OCI-LY3 (cell line): ENCODE measurements at regions not wholly inside any gene's neighbourhood (a gene's known extent, or its start where the extent isn't known, plus 50 kb on each side); places are given as distances from the start of the nearest gene placed in this dataset.

ENCODE experiments used
- H2AFZ ChIP-seq: fragments of 200-600, 300-600 bp; shearing (Covaris generic); 2 replicates; pipeline ENCODE4 v1.6.0; 2014; ENCODE audit warnings: antibody characterized with exemption, low read depth, low read length
- H3K27ac ChIP-seq: fragments of 200-600, 300-600 bp; sonication (generic); 2 replicates; pipeline ENCODE4 v1.5.1; 2014; ENCODE audit warnings: mild to moderate bottlenecking, low read length, moderate library complexity, mixed read lengths
- H3K27me3 ChIP-seq: fragments of 200-600, 300-600 bp; sonication (generic); 2 replicates; pipeline ENCODE4 v1.6.1; 2014; ENCODE audit warnings: low read depth, low read length, mixed read lengths
- H3K36me3 ChIP-seq: fragments of 200-600, 300-600 bp; sonication (generic); replicated peaks from 2 replicates; pipeline ENCODE3; 2014; ENCODE audit warnings: low read depth, low read length, mixed read lengths
- H3K4me1 ChIP-seq: fragments of 300-600, 200-600 bp; sonication (generic); 2 replicates; pipeline ENCODE4 v1.6.1; 2014; ENCODE audit warnings: low read length, mixed read lengths
- H3K4me2 ChIP-seq: fragments of 200-600, 300-600 bp; sonication (generic); 2 replicates; pipeline ENCODE4 v1.6.1; 2014; ENCODE audit warnings: low read length, mixed read lengths
- H3K4me3 ChIP-seq: fragments of 300-600, 200-600 bp; sonication (generic); 2 replicates; pipeline ENCODE4 v1.5.1; 2014; ENCODE audit warnings: antibody characterized with exemption, mild to moderate bottlenecking, low read length, moderate library complexity
- H3K79me2 ChIP-seq: fragments of 300-600, 200-600 bp; shearing (Covaris generic); 2 replicates; pipeline ENCODE4 v1.6.1; 2014; ENCODE audit warnings: mild to moderate bottlenecking, low read length, mixed read lengths
- H3K9ac ChIP-seq: fragments of 300-600, 200-600 bp; shearing (Covaris generic); 2 replicates; pipeline ENCODE4 v1.6.0; 2014; ENCODE audit warnings: mild to moderate bottlenecking, low read length, moderate library complexity
- H3K9me3 ChIP-seq: fragments of 200-600, 300-600 bp; shearing (Covaris generic); 2 replicates; pipeline ENCODE4 v1.6.1; 2014; ENCODE audit warnings: low read length, mixed read lengths; ENCODE audit not compliant: insufficient read depth
- H4K20me1 ChIP-seq: fragments of 200-600, 300-600 bp; sonication (generic); 2 replicates; pipeline ENCODE4 v1.6.1; 2016; ENCODE audit warnings: low read length, mixed read lengths; ENCODE audit not compliant: insufficient read depth
- CTCF ChIP-seq: fragments of 200-600, 300-600 bp; sonication (generic); IDR thresholded peaks from 2 replicates; pipeline ENCODE4 v1.5.1; 2014; ENCODE audit warnings: antibody characterized with exemption, low read length, low read depth
- EZH2phosphoT487 ChIP-seq: fragments of 200-600 bp; shearing (Covaris generic); IDR thresholded peaks from 2 replicates; pipeline ENCODE4 v1.6.1; 2018; ENCODE audit warnings: antibody characterized with exemption, mixed run types, low read depth

GRCh38 chr4:136838607-136839006 is 693.7 kb downstream of the PCDH18 start:
- H3K27ac ChIP-seq: no peak overlapping the region
- no peak overlapping the region for H3K4me3 ChIP-seq
- H3K4me1 ChIP-seq: peaks cover 4% of the 10 kb centered on the region; the same call in 1 of the 2 replicates
- no peak overlapping the region for H3K4me2 ChIP-seq
- TF ChIP-seq CTCF (no peak), EZH2phosphoT487 (no peak)
- no peak overlapping the region for H2AFZ ChIP-seq
- no peaks in the 10 kb centered on the region for H4K20me1 ChIP-seq
- H3K9ac ChIP-seq: no peak overlapping the region
- no peaks in the 10 kb centered on the region for H3K79me2 ChIP-seq
- H3K9me3 ChIP-seq: 0 out of 2 replicates have a peak, but pooled peaks cover 6% of the 10 kb centered on the region
- H3K36me3 ChIP-seq: no peaks in the 10 kb centered on the region
- no peaks in the 10 kb centered on the region for H3K27me3 ChIP-seq

- Histone ChIP-seq H3K4me2 (peak overlapping the region; percentile 29), H2AFZ (peak overlapping the region; percentile 73; the same call in 1 of the 2 replicates), H3K4me3 (0 out of 2 replicates have a peak overlapping the region, but pooled peaks have one; percentile 8), H3K9ac (no peak overlapping the region), H3K79me2 (no peaks in the 10 kb centered on the region), H3K4me1 (peaks cover 4% of the 10 kb centered on the region; the same call in 1 of the 2 replicates), H3K27me3 (no peaks in the 10 kb centered on the region), H3K36me3 (no peaks in the 10 kb centered on the region), H4K20me1 (no peaks in the 10 kb centered on the region), H3K27ac (no peak overlapping the region), H3K9me3 (no peaks in the 10 kb centered on the region)
- peak; percentile 64 for TF ChIP-seq CTCF
- TF ChIP-seq EZH2phosphoT487: no peak
Observed at GRCh38 chr4:136831553-136831952, 700.7 kb downstream of the PCDH18 start.

GRCh38 chr4:136829280-136829679 is 703.0 kb downstream of the PCDH18 start:
- Histone ChIP-seq H2AFZ (no peak overlapping the region), H3K4me2 (no peak overlapping the region), H4K20me1 (no peaks in the 10 kb centered on the region), H3K27me3 (no peaks in the 10 kb centered on the region), H3K4me3 (no peak overlapping the region), H3K9me3 (no peaks in the 10 kb centered on the region), H3K79me2 (no peaks in the 10 kb centered on the region), H3K27ac (no peak overlapping the region), H3K9ac (no peak overlapping the region), H3K36me3 (no peaks in the 10 kb centered on the region), H3K4me1 (peaks cover 4% of the 10 kb centered on the region; the same call in 1 of the 2 replicates)
- TF ChIP-seq EZH2phosphoT487 (no peak), CTCF (no peak)

GRCh38 chr4:136823020-136823419 is 709.3 kb downstream of the PCDH18 start:
- no peak overlapping the region for H3K27ac ChIP-seq
- H3K4me2 ChIP-seq: no peak overlapping the region
- no peaks in the 10 kb centered on the region for H4K20me1 ChIP-seq
- TF ChIP-seq EZH2phosphoT487: no peak
- H3K27me3 ChIP-seq: no peaks in the 10 kb centered on the region
- no peaks in the 10 kb centered on the region for H3K36me3 ChIP-seq
- H3K4me1 ChIP-seq: peaks cover 7% of the 10 kb centered on the region
- no peak overlapping the region for H3K9ac ChIP-seq
- no peaks in the 10 kb centered on the region for H3K79me2 ChIP-seq
- H3K4me3 ChIP-seq: no peak overlapping the region
- no peaks in the 10 kb centered on the region for H3K9me3 ChIP-seq
- no peak overlapping the region for H2AFZ ChIP-seq
